ENCODE measurements at regions not wholly inside any gene's neighbourhood (a gene's known extent, or its start where the extent isn't known, plus 50 kb on each side); places are given as distances from the start of the nearest gene placed in this dataset.

DNA sequence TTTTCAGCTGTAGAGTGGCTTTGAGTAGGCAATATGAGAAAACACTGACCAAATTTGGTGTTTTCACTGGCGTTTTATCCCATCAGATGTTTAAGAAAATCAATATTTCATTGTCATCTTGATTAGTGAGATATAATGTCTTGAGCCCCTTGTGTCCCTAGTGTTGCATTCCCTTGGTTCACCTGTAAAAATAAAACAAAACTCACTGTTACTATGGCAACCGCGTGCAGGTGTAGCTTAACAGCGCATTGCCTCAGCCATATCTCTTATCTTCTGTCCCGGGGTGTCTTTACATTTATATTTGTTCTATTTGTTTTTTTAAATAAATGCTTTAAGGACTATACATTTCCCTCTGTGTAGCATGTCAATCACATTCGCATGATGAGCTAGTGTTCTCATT is 551.6 kb downstream of the ZIC1 start:
- TF ChIP-seq, protein P1, sequence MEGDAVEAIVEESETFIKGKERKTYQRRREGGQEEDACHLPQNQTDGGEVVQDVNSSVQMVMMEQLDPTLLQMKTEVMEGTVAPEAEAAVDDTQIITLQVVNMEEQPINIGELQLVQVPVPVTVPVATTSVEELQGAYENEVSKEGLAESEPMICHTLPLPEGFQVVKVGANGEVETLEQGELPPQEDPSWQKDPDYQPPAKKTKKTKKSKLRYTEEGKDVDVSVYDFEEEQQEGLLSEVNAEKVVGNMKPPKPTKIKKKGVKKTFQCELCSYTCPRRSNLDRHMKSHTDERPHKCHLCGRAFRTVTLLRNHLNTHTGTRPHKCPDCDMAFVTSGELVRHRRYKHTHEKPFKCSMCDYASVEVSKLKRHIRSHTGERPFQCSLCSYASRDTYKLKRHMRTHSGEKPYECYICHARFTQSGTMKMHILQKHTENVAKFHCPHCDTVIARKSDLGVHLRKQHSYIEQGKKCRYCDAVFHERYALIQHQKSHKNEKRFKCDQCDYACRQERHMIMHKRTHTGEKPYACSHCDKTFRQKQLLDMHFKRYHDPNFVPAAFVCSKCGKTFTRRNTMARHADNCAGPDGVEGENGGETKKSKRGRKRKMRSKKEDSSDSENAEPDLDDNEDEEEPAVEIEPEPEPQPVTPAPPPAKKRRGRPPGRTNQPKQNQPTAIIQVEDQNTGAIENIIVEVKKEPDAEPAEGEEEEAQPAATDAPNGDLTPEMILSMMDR (IDR thresholded peaks at IDR 0.05) = no peak
- TF ChIP-seq POLR2A (IDR thresholded peaks at IDR 0.05) = no peak
